ENCODE measurements at regions not wholly inside any gene's neighbourhood (a gene's known extent, or its start where the extent isn't known, plus 50 kb on each side); places are given as distances from the start of the nearest gene placed in this dataset.

DNA sequence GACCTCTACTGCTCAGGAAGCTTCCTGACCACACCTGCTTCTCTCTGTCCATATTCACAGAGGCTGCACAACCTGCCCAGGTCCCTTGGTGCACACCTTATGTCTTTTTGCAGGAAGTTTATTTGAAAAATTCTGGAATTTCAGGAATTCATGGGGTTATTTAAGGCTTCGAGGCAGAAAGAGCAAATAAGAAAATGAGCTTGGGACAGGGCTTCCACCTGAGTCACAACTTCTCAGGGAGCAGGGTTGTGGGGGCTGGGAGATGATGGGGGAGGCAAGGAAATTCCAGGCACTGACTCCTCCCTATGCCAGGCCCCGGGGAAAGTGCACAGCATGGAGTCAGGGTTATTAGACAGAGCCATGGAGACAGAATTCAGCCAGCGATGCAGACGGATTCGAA, 57.7 kb downstream of the INHBB start:
- Histone ChIP-seq H3K27ac (no peak overlapping the region), H3K4me1 (no peaks in the 10 kb centered on the region), H3K27me3 (peaks cover 0 to 6% (median 0%) of the 10 kb centered on the region in 9 donors), H3K9me3 (peaks cover 0 to 6% (median 0%) of the 10 kb centered on the region in 12 donors), H3K4me3 (no peak overlapping the region), H3K36me3 (no peaks in the 10 kb centered on the region)
- TF ChIP-seq POLR2A (IDR thresholded peaks at IDR 0.05), result no peak
- TF ChIP-seq, protein P1, sequence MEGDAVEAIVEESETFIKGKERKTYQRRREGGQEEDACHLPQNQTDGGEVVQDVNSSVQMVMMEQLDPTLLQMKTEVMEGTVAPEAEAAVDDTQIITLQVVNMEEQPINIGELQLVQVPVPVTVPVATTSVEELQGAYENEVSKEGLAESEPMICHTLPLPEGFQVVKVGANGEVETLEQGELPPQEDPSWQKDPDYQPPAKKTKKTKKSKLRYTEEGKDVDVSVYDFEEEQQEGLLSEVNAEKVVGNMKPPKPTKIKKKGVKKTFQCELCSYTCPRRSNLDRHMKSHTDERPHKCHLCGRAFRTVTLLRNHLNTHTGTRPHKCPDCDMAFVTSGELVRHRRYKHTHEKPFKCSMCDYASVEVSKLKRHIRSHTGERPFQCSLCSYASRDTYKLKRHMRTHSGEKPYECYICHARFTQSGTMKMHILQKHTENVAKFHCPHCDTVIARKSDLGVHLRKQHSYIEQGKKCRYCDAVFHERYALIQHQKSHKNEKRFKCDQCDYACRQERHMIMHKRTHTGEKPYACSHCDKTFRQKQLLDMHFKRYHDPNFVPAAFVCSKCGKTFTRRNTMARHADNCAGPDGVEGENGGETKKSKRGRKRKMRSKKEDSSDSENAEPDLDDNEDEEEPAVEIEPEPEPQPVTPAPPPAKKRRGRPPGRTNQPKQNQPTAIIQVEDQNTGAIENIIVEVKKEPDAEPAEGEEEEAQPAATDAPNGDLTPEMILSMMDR (IDR thresholded peaks at IDR 0.05), result no peak
- DNase-seq (no peak), ATAC-seq (no peak)
- 74 to 81% (median 80%) methylated on average over 5 of the region's 5 CpGs for whole genome bisulfite sequencing, 4 donors
- intact Hi-C loops (cut with DNase I), result no loop called here

DNA sequence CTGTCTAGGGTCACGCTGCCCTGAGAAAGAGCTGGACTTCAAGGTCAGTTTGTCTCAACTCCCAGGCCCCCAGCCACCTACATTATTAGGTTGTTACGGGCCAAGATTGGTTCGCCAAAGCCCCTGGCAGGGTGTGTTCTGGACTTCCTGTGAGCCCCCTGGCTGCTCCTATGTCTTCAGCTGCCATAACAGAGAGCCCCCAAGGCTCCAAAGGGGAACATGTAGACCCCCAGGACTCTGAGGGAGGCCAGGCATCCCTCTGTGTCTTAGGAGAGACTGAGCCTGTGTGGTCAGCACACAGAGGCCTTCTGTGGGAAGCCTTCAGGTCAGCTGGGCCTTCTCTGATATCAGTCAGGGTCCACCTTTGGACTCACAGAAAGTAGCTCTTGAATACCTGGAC, 58.3 kb downstream of the INHBB start:
- TF ChIP-seq, protein P1 (IDR thresholded peaks at IDR 0.05), result no peak
- no peak for TF ChIP-seq POLR2A (IDR thresholded peaks at IDR 0.05)
- intact Hi-C loops (cut with DNase I), result no loop called here
- no peak overlapping the region for H3K4me3 ChIP-seq
- peaks cover 0 to 2% (median 0%) of the 10 kb centered on the region in 9 donors for H3K27me3 ChIP-seq
- H3K9me3 ChIP-seq, result peaks cover 0 to 10% (median under 1%) of the 10 kb centered on the region in 12 donors
- no peak for DNase-seq
- H3K27ac ChIP-seq, result no peak overlapping the region
- H3K36me3 ChIP-seq, result no peaks in the 10 kb centered on the region
- ATAC-seq, result no peak
- WGBS, 4 donors, result 81 to 93% (median 90%) methylated on average over 3 of the region's 3 CpGs
- H3K4me1 ChIP-seq, result no peaks in the 10 kb centered on the region

DNA sequence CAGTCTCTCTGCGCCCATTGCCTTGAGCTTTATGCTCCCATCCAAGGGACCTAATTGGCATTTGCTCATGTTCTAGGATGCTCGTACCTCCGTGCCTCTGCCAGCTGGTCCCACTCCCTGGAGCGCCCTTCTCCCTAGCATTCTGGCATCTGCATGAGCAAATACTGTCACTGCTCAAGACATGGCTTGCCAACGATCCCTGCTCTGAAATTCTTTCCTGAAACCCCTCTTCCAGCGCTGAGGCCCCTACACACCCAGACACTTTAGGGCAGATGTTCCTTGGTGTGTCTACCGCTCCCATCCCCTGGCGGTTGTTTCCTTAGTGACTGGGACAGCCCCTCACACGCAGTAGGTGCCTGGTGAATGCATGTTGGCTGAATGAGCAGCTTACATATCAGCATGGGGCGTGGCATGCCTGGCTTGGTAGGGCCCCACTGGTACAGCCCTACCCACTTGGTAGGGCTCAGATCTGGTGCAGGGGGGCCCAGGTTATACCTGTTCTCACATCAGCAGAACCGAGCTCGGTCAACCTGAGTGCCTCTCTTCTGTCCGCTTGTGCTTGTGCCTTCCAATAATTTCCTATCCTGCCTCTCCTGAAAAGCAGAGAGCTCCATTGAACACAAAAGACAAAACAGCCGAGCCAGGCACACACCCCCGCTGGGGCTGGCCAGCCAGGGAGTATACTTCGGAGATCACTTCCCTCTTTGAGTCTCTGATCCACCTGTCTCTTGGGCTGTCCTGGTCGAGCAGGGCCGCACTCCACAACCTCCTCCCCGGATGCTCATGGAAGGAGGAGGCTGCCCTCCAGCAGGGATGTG, 59.2 kb downstream of the INHBB start:
- H3K36me3 ChIP-seq, result no peaks in the 10 kb centered on the region
- no peak overlapping the region for H3K27ac ChIP-seq
- H3K9me3 ChIP-seq, result peaks cover 0 to 19% (median 7%) of the 10 kb centered on the region in 12 donors
- peaks cover 0 to 2% (median 0%) of the 10 kb centered on the region in 9 donors for H3K27me3 ChIP-seq
- no peak overlapping the region for H3K4me3 ChIP-seq
- WGBS, 4 donors, result 85 to 93% (median 90%) methylated on average over 14 to 19 of the region's 19 CpGs
- intact Hi-C loops (cut with DNase I), result no loop called here
- DNase-seq (no peak), ATAC-seq (no peak)
- TF ChIP-seq, protein P1 (IDR thresholded peaks at IDR 0.05), result no peak
- no peak for TF ChIP-seq POLR2A (IDR thresholded peaks at IDR 0.05)
- no peaks in the 10 kb centered on the region for H3K4me1 ChIP-seq

DNA sequence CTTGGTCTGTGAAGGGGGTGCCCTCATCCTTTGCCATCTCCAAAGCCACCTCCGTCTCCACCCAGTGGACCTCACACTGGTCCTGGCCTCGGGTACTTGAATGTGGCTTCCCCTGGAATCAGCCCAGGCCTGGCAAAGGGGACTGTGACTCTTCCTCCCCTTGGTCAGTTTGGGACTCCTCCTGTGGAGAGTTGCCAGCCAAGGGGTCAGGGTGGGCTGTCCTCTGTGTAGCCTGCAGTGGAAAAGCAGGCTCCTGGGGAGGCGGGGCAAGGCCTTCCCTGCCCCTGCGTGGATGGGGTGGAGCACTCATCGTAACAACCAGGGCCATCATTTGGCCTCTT, 59.8 kb downstream of the INHBB start:
- no peak overlapping the region for H3K4me3 ChIP-seq
- no peak for TF ChIP-seq POLR2A (IDR thresholded peaks at IDR 0.05)
- TF ChIP-seq, protein P1 (IDR thresholded peaks at IDR 0.05), result no peak
- ATAC-seq, result no peak
- peaks cover 0 to 25% (median 9%) of the 10 kb centered on the region in 12 donors for H3K9me3 ChIP-seq
- H3K36me3 ChIP-seq, result no peaks in the 10 kb centered on the region
- H3K27me3 ChIP-seq, result peaks cover 0 to 2% (median 0%) of the 10 kb centered on the region in 9 donors
- WGBS, 4 donors, result 73 to 86% (median 77%) methylated on average over 5 of the region's 5 CpGs
- DNase-seq, result no peak
- no peak overlapping the region for H3K27ac ChIP-seq
- no peaks in the 10 kb centered on the region for H3K4me1 ChIP-seq
- intact Hi-C loops (cut with DNase I), result no loop called here

Measured in heart left ventricle (tissue), 16 donors.